NCI-H146 (cell line): ENCODE measurements at regions not wholly inside any gene's neighbourhood (a gene's known extent, or its start where the extent isn't known, plus 50 kb on each side); places are given as distances from the start of the nearest gene placed in this dataset.
"Not testable (repeated sequence)": the region's sequence is repeated elsewhere in the genome, so short reads cannot be mapped to it uniquely, and the experiment has no call there.

Experiments
- DNase-seq: peaks from one replicate; lab custom pipeline; 2025; lab: John Stamatoyannopoulos, UW

GRCh38 chr9:1875251-1875851 is 139.8 kb upstream of the SMARCA2 start:
- no peak for DNase-seq

- DNase-seq, result no peak
Measured at GRCh38 chr9:1875921-1876448, 139.2 kb upstream of the SMARCA2 start.

GRCh38 chr9:1876891-1877496 is 138.2 kb upstream of the SMARCA2 start:
- no peak for DNase-seq

GRCh38 chr9:1877951-1878350 is 137.2 kb upstream of the SMARCA2 start:
- DNase-seq, result no peak

- no peak for DNase-seq
Measured at GRCh38 chr9:1878811-1879210, 136.3 kb upstream of the SMARCA2 start.

- no peak for DNase-seq
Measured at GRCh38 chr9:1879501-1879900, 135.6 kb upstream of the SMARCA2 start.

GRCh38 chr9:1880038-1880565 is 135.0 kb upstream of the SMARCA2 start:
- DNase-seq, result no peak

GRCh38 chr9:1881708-1882295 is 133.3 kb upstream of the SMARCA2 start:
- no peak for DNase-seq

- DNase-seq, result no peak
Measured at GRCh38 chr9:1882711-1883403, 132.3 kb upstream of the SMARCA2 start.

- no peak for DNase-seq
Measured at GRCh38 chr9:1890201-1890600, 124.9 kb upstream of the SMARCA2 start.

GRCh38 chr9:1890816-1891215 is 124.3 kb upstream of the SMARCA2 start:
- no peak for DNase-seq

- DNase-seq, result not testable (repeated sequence)
Measured at GRCh38 chr9:1903080-1903704, 112.0 kb upstream of the SMARCA2 start.

- DNase-seq, result no peak
Measured at GRCh38 chr9:1907465-1907864, 107.7 kb upstream of the SMARCA2 start.

GRCh38 chr9:1909322-1909721 is 105.8 kb upstream of the SMARCA2 start:
- DNase-seq, result no peak

- no peak for DNase-seq
Measured at GRCh38 chr9:1910269-1910811, 104.8 kb upstream of the SMARCA2 start.

- DNase-seq, result no peak
Measured at GRCh38 chr9:1913631-1914330, 101.4 kb upstream of the SMARCA2 start.

GRCh38 chr9:1916095-1916494 is 99.1 kb upstream of the SMARCA2 start:
- no peak for DNase-seq

- DNase-seq, result no peak
Measured at GRCh38 chr9:1916655-1917054, 98.5 kb upstream of the SMARCA2 start.

GRCh38 chr9:1917396-1917935 is 97.7 kb upstream of the SMARCA2 start:
- no peak for DNase-seq

GRCh38 chr9:1918108-1918507 is 97.0 kb upstream of the SMARCA2 start:
- no peak for DNase-seq

- DNase-seq, result no peak
Measured at GRCh38 chr9:1918622-1919021, 96.5 kb upstream of the SMARCA2 start.
